Nephron (organoid): ENCODE measurements at regions not wholly inside any gene's neighbourhood (a gene's known extent, or its start where the extent isn't known, plus 50 kb on each side); places are given as distances from the start of the nearest gene placed in this dataset.

Experiments used
- H3K27ac Mint-ChIP-seq, 3 experiments: 2 replicates each; pipeline ENCODE4 v1.8.0; 2020; ENCODE audit warnings: mixed read lengths in 3 of 3, mild to moderate bottlenecking in 2 of 3, moderate library complexity in 1 of 3
- H3K27me3 Mint-ChIP-seq: 2 replicates; pipeline ENCODE4 v1.8.0; 2021; ENCODE audit warnings: low read depth, mild to moderate bottlenecking, moderate library complexity, mixed read lengths
- H3K36me3 Mint-ChIP-seq: 2 replicates; pipeline ENCODE4 v1.8.0; 2020; ENCODE audit warnings: low read depth, mixed read lengths
- H3K4me1 Mint-ChIP-seq: 2 replicates; pipeline ENCODE4 v1.8.0; 2020; ENCODE audit warnings: mixed read lengths
- H3K4me3 Mint-ChIP-seq, 3 experiments: 2 replicates each; pipeline ENCODE4 v1.8.0; 2020; ENCODE audit warnings: mild to moderate bottlenecking in 3 of 3, mixed read lengths in 3 of 3, moderate library complexity in 2 of 3
- H3K9me3 Mint-ChIP-seq: 2 replicates; pipeline ENCODE4 v1.8.0; 2020; ENCODE audit warnings: mixed read lengths
- TF ChIP-seq, protein P1 (sequence below), 3 experiments: fragments of 200-600 bp; sonication (generic); IDR thresholded peaks; one replicate each; pipeline ENCODE4 v1.5.0; 2021; ENCODE audit warnings: antibody characterized with exemption in 3 of 3; ENCODE audit not compliant: unreplicated experiment in 3 of 3

DNA sequence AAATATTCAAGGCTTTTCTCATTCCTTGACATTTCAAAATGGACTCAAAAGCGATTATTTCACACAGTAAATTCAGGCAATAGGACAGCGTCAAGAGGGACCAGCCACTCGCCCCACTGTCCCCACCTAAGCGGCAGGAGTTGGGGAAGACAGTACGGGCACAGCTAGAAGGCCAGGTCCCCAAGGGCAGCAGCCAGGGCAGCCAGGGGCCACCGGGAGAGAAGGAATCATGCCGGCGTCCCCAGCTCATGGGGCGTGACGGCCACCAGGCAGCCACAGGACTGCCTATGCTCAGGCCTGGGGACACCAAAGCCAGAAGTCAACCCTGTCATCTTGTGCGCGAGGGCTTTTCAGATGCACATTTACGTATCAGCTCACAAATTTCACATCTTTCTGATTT lies 225.7 kb upstream of the PPP2R2D start:
- Mint-ChIP-seq H3K27me3 (peaks cover 21% of the 10 kb centered on the region), H3K27ac (peak overlapping the region in 1 of 3 experiments; percentile 22), H3K4me3 (no peak overlapping the region), H3K4me1 (no peaks in the 10 kb centered on the region), H3K36me3 (no peaks in the 10 kb centered on the region), H3K9me3 (peaks cover 27% of the 10 kb centered on the region)
- TF ChIP-seq, protein P1, sequence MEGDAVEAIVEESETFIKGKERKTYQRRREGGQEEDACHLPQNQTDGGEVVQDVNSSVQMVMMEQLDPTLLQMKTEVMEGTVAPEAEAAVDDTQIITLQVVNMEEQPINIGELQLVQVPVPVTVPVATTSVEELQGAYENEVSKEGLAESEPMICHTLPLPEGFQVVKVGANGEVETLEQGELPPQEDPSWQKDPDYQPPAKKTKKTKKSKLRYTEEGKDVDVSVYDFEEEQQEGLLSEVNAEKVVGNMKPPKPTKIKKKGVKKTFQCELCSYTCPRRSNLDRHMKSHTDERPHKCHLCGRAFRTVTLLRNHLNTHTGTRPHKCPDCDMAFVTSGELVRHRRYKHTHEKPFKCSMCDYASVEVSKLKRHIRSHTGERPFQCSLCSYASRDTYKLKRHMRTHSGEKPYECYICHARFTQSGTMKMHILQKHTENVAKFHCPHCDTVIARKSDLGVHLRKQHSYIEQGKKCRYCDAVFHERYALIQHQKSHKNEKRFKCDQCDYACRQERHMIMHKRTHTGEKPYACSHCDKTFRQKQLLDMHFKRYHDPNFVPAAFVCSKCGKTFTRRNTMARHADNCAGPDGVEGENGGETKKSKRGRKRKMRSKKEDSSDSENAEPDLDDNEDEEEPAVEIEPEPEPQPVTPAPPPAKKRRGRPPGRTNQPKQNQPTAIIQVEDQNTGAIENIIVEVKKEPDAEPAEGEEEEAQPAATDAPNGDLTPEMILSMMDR (IDR thresholded peaks at IDR 0.05; ENCODE audit: unreplicated experiment in 3 of 3), result no peak

DNA sequence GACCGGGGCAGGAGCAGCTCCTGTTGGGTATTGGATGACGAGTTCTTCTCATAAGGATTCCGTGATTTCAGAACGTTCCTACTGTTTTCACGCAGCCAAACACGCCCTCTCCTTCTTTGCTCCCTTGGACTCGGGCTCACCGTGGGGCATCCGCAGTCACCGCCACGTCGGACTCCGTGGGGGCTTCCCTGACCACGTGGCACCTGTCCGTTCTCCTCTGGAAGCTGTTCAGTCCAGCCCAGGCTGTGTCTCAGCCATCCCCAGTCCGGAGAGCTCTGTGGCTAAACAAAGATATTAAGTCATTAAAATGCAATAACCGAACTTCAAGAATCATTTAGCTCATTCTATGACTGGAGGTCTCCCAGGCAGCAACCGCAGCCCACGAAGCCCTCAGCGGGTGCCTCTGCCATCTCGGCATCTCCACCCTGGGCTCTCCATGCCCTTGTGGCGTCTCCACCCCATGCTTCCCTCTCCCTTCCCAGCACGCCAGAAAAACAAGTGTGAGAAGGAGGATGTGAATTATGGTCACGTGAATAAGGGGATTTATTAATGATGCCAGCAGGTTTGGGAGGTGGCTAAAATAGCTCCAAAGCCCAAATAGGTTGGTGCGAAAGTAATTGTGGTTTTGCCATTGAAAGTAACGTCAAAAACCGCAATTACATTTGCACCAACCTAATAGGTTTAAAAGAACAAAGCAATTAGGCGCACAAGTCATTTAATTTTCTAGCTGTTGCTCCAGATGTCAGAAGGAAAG lies 224.6 kb upstream of the PPP2R2D start:
- no peak overlapping the region for H3K27ac Mint-ChIP-seq
- no peaks in the 10 kb centered on the region for H3K4me1 Mint-ChIP-seq
- H3K4me3 Mint-ChIP-seq, result no peak overlapping the region
- peaks cover 21% of the 10 kb centered on the region for H3K27me3 Mint-ChIP-seq
- no peaks in the 10 kb centered on the region for H3K36me3 Mint-ChIP-seq
- TF ChIP-seq, protein P1 (IDR thresholded peaks at IDR 0.05; ENCODE audit: unreplicated experiment in 3 of 3), result no peak
- peaks cover 22% of the 10 kb centered on the region for H3K9me3 Mint-ChIP-seq

DNA sequence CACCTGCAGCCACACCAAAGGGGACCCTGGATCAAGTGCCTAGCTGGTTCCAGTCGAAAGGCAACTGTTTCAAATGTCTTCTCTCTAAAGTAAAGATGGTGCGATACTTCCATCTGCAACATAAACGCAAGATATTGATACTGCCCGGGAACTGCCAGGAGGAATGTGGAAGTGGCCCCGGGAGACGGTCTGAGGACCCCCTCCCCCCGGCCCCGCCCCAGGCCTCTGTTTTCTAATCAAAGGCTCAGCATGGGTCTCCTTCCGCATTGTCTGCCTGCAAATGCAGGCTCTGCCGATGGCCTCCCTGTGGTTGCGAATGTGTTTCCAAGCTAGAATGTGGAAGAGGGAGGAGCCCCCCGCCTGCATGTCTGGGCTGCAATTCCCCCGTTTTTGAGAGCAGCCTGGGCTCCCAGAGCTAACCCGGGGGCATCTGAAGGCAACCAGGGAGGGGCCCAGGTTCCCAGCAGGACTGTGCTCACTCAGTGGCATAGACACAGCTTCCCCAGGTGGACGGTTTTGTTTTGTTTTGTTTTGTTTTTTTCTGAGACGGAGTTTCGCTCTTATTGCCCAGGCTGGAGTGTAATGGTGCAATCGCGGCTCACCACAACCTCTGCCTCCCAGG lies 223.9 kb upstream of the PPP2R2D start:
- Mint-ChIP-seq H3K4me3 (no peak overlapping the region), H3K4me1 (no peaks in the 10 kb centered on the region), H3K36me3 (no peaks in the 10 kb centered on the region), H3K27me3 (peaks cover 21% of the 10 kb centered on the region), H3K27ac (no peak overlapping the region), H3K9me3 (peaks cover 15% of the 10 kb centered on the region)
- TF ChIP-seq, protein P1 (IDR thresholded peaks at IDR 0.05; ENCODE audit: unreplicated experiment in 3 of 3), result no peak

DNA sequence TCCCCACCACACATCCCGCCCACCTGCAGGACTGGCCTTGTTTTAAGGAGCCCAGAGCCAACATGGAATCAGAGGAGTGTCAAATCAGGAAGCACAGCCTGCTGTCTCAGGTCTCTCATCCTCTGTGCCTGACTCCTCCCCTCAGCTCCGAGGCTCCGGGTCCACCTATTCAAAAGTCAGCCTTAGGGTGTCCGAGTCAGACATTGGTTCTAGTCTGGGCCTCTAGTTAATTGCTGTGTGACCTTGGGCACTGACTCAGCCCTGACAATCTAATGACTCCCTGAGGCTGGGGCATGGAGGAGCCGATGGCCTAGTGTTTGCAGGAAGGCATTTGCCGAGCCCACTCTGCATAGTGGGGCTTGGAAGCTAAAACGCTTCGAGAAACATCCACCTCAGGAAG lies 223.1 kb upstream of the PPP2R2D start:
- Mint-ChIP-seq H3K9me3 (peaks cover 9% of the 10 kb centered on the region), H3K27ac (no peak overlapping the region), H3K27me3 (peaks cover 27% of the 10 kb centered on the region), H3K4me1 (no peaks in the 10 kb centered on the region), H3K36me3 (no peaks in the 10 kb centered on the region), H3K4me3 (no peak overlapping the region)
- TF ChIP-seq, protein P1 (IDR thresholded peaks at IDR 0.05; ENCODE audit: unreplicated experiment in 3 of 3), result no peak

DNA sequence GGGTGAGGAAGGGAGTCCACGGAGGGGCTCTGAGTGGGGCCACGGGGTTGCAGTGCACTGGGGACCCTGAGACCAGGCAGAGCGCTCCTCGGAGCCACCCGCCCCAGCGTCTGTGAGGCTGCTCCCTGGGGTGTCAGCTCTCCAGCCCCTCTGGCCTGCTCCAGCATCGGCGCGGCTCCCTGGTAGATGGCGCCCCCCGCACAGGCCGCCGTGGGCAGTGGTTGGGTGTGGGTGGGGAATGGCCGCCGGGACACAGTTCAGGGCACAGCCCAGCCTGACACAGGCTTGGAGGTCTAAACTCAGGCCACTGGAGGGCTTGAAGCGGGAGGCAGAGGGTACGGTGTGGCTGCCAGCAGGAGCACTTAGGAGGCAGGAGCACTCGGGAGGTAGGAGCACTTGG lies 222.6 kb upstream of the PPP2R2D start:
- Mint-ChIP-seq H3K4me3 (no peak overlapping the region), H3K4me1 (no peaks in the 10 kb centered on the region), H3K36me3 (no peaks in the 10 kb centered on the region), H3K9me3 (peaks cover 6% of the 10 kb centered on the region), H3K27ac (no peak overlapping the region), H3K27me3 (peaks cover 32% of the 10 kb centered on the region)
- TF ChIP-seq, protein P1 (IDR thresholded peaks at IDR 0.05; ENCODE audit: unreplicated experiment in 3 of 3), result no peak

DNA sequence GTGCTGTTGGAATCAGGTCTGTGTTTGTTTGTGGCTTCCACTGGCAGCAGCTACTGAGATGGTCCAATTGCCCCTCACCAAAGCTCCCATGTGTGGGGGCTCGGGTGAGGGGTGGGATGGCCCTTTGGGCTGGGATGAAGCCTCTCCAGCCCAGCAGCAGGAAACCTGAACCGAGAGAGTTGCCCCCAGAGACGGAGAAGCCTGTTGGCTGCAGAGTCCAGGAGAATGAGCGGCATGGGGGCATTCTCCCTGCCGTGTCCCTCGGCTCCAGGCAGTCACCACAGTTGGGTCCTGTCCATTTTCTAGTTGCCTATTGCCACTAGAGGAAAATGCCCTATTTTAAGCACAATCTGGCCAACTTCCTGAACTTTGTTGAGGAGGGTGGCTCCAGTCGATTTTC lies 222.2 kb upstream of the PPP2R2D start:
- Mint-ChIP-seq H3K36me3 (no peaks in the 10 kb centered on the region), H3K4me3 (no peak overlapping the region), H3K4me1 (no peaks in the 10 kb centered on the region), H3K9me3 (peaks cover 6% of the 10 kb centered on the region), H3K27me3 (peaks cover 35% of the 10 kb centered on the region), H3K27ac (no peak overlapping the region)
- TF ChIP-seq, protein P1 (IDR thresholded peaks at IDR 0.05; ENCODE audit: unreplicated experiment in 3 of 3), result no peak
